ENCODE measurements at regions not wholly inside any gene's neighbourhood (a gene's known extent, or its start where the extent isn't known, plus 50 kb on each side); places are given as distances from the start of the nearest gene placed in this dataset.
A peak's percentile ranks its signal among the peaks of the same experiment; 100 is the strongest.
"Not testable (repeated sequence)": the region's sequence is repeated elsewhere in the genome, so short reads cannot be mapped to it uniquely, and the experiment has no call there.

GRCh38 chr12:58750484-58750883 lies 169.8 kb downstream of the LRIG3 start:
- DNase-seq, result no peak

- DNase-seq, result no peak
These were observed 162.9 kb downstream of the LRIG3 start for GRCh38 chr12:58757422-58757821.

- not testable (repeated sequence) for DNase-seq
These were observed 160.6 kb downstream of the LRIG3 start for GRCh38 chr12:58759745-58760144.

GRCh38 chr12:58761308-58761707 lies 159.0 kb downstream of the LRIG3 start:
- DNase-seq, result no peak

GRCh38 chr12:58764100-58764953 lies 156.0 kb downstream of the LRIG3 start:
- DNase-seq, result no peak

- no peak for DNase-seq
These were observed 155.2 kb downstream of the LRIG3 start for GRCh38 chr12:58765076-58765475.

- no peak for DNase-seq
These were observed 154.4 kb downstream of the LRIG3 start for GRCh38 chr12:58765653-58766512.

GRCh38 chr12:58766513-58766870 lies 153.8 kb downstream of the LRIG3 start:
- no peak for DNase-seq

- DNase-seq, result no peak
These were observed 152.8 kb downstream of the LRIG3 start for GRCh38 chr12:58767496-58767895.

- DNase-seq, result no peak
These were observed 146.3 kb downstream of the LRIG3 start for GRCh38 chr12:58773986-58774385.

- DNase-seq, result no peak
These were observed 145.6 kb downstream of the LRIG3 start for GRCh38 chr12:58774731-58775130.

- no peak for DNase-seq
These were observed 144.9 kb downstream of the LRIG3 start for GRCh38 chr12:58775396-58775795.

- no peak for DNase-seq
These were observed 144.2 kb downstream of the LRIG3 start for GRCh38 chr12:58776144-58776543.

GRCh38 chr12:58777815-58778214 lies 142.5 kb downstream of the LRIG3 start:
- no peak for DNase-seq

- no peak for DNase-seq
These were observed 138.7 kb downstream of the LRIG3 start for GRCh38 chr12:58781609-58782008.

GRCh38 chr12:58787021-58787760 lies 133.1 kb downstream of the LRIG3 start:
- no peak for DNase-seq

GRCh38 chr12:58794859-58795258 lies 125.4 kb downstream of the LRIG3 start:
- DNase-seq, result no peak

GRCh38 chr12:58795825-58796224 lies 124.5 kb downstream of the LRIG3 start:
- DNase-seq, result no peak

GRCh38 chr12:58801986-58802385 lies 118.3 kb downstream of the LRIG3 start:
- no peak for DNase-seq

- DNase-seq, result peak; percentile 23
These were observed 116.4 kb downstream of the LRIG3 start for GRCh38 chr12:58803908-58804307.

GRCh38 chr12:58804749-58805148 lies 115.6 kb downstream of the LRIG3 start:
- DNase-seq, result no peak

- no peak for DNase-seq
These were observed 111.2 kb downstream of the LRIG3 start for GRCh38 chr12:58809064-58809607.

GRCh38 chr12:58811346-58811745 lies 109.0 kb downstream of the LRIG3 start:
- no peak for DNase-seq

Data from T1000 (cell line).